ENCODE measurements at regions not wholly inside any gene's neighbourhood (a gene's known extent, or its start where the extent isn't known, plus 50 kb on each side); places are given as distances from the start of the nearest gene placed in this dataset.
"Not testable (repeated sequence)": the region's sequence is repeated elsewhere in the genome, so short reads cannot be mapped to it uniquely, and the experiment has no call there.

DNA sequence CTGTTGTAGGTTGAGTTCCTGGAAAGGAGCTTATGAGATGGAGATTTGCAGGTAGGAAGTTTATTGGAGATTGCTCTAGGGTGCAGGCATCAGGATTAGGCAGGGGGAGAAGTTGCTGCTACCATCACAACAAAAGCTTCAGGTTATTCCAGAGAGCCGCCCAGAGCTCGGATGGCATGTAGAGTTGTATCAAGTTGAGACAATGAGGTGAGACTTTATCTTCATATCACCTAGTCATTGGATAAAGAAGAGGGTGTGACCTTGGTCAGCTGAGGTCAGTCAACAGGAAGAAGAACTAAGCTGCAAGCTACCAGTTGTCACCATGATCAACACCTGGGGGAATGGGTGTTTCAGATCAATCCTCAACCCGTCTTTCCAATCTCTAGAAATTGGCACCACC lies 342.0 kb downstream of the RFC3 start:
- no peak for DNase-seq (ENCODE audit: low read depth in 1 of 2, low spot score in 1 of 2)

DNA sequence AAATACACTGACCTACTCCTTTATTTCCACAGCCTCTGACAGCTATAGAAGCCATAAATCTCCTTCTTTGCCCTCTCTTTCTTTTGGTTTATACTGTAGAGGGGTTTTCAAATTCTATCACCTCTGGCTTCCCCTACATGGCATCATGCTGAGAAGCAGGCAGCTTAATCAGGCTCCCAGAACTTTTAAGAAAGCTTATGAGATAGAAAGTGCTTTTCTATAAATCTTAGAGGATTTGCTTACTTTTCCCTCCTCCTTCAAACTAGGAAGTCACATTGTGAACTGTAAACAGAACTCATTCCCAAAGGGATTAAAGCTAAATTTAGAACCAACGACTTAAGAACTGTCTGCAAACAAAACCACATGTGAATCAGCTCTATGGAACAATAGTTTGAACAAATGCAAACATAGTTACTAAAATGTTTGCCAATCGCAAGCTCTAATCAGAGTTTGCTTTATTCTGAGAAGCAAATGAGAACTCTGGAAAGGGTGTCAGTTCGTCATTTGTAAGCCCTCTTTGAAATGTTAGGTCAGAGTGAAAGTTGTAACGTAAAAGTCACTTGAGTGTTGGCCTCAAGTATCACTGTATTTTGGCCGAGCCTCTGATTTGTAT lies 344.1 kb downstream of the RFC3 start:
- DNase-seq (ENCODE audit: low read depth in 1 of 2, low spot score in 1 of 2): no peak

DNA sequence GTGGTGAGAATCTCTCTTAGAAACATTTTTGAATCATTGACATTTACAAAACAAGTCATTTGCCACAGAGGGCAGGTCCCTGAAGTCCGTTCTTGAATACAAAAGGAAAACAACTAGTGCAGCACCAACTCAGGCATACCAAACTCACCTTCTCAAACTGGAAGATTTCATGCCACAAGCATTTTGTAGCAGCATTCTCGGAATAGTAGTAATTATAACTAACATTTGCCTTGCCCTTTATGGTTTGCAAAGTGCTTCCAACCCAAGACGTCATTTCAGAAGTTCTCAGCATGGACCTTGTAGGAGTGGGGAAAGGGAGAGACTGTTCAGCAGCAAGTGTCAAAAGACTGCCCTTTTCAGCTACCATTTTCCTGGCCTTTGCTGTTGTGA lies 344.6 kb downstream of the RFC3 start:
- no peak for DNase-seq (ENCODE audit: low read depth in 1 of 2, low spot score in 1 of 2)

DNA sequence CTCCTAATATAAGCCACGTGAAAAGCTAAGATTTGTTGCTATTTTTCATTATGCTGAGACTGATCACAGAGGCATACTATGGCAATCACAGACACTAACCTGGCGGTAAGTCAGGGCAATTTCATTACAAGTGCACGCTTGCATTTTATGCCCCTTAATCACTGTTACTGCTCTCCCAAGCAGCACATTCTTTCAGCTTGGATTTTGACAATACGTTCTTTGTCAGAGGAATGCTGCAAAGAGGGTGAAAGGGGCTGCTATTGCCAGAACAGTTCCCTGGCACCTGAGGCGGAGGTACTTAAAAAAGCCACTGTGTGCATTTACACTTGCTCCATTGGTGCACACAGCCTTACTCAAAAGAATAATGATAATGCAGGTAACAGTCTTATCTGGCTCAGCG lies 346.6 kb downstream of the RFC3 start:
- no peak for DNase-seq (ENCODE audit: low read depth in 1 of 2, low spot score in 1 of 2)

DNA sequence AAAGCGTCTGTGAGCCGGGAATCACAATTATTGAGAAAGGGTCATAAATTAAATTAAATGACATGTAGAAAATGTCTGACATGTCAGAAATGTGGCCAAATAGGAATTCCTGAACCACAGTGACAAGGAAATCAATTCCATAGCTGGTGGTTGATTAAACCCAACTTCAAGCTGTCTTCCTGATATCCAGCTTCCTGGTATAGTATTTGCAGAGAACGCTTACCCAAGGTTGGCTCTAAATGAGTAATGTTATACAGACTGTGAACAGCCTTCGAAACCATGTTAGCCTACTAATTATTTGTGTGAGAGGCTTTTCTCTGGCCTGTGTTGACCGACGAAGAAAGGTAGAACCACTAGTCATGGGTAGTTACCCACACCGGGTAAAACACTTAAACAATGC lies 347.2 kb downstream of the RFC3 start:
- DNase-seq (ENCODE audit: low read depth in 1 of 2, low spot score in 1 of 2): no peak

DNA sequence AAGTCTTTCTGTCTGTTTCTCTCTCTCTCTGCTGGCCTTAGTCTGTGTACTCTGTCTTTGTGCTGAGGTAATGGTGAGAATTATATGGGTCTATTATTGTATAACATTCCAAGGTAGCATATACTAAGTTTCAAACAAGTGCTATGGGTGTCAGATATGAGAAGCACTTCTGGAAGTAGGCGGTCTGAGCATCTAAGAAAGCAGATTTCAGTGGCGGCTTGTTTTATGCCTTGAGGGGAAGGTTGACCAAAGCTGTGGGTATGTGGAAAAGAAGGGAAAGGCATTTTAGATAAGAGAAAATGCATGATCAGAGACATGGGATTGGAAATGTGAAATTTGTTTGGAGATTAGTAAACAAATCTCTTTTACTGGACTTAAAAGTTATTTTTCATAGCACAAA lies 348.5 kb downstream of the RFC3 start:
- DNase-seq (ENCODE audit: low read depth in 1 of 2, low spot score in 1 of 2): no peak

DNA sequence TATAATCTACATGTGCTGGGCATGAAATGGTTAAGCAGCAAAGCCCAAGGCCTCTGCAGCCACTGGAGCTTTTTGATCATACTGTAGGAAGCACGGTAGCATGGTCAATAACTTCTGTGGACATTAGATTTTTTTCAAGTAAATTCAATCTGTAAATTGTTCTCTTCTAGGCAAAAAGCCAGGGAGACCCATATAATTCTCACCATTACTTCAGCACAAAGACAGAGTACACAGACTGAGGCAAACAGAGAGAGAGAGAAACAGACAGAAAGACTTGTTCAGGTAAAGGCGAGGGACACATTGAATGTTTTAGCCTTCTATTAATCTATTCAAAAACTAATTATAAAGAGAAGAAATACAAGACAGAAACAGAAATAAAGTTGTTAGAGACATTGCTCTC lies 349.4 kb downstream of the RFC3 start:
- DNase-seq (ENCODE audit: low read depth in 1 of 2, low spot score in 1 of 2): no peak

DNA sequence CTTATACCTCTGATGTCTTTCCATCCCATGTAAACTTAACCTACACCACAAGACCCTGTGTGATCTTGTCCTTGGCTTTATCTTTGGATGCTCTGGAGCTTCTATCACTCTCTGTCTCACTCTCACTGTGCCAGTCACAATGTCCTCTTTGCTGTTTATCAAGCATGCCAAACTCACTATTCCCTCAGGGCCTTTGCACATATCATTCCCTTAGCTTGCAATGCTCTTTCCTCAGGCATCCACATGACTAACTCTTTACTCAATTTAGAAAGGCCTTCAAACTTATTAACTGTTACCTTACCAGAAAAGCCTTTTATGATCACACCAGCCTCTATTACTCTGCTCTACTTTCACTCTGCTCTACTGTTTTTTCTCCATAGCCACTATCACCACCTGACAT lies 354.1 kb downstream of the RFC3 start:
- DNase-seq (ENCODE audit: low read depth in 1 of 2, low spot score in 1 of 2): no peak

DNA sequence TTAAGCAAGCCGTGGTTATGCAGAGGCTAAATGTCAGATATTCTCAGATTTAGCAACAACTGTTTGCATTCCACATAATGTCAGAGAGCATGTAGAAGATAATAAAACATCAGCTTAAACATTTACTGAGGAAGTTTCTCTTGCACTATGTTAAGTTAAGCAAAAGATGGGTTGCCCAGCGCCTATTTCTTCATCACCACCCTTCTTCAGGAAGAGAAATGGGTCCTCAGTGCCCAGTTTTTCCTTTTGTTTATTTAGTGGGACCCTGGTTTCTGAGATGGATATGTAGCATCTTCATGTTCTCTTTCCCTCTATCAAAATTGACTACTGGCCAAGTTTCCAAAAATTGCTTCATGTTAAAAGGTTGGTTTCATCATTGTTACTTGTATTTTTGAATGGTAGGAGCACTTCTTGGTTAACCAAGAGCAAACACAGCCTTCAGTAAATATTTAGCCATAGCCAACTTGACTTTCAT lies 356.8 kb downstream of the RFC3 start:
- no peak for DNase-seq (ENCODE audit: low read depth in 1 of 2, low spot score in 1 of 2)

DNA sequence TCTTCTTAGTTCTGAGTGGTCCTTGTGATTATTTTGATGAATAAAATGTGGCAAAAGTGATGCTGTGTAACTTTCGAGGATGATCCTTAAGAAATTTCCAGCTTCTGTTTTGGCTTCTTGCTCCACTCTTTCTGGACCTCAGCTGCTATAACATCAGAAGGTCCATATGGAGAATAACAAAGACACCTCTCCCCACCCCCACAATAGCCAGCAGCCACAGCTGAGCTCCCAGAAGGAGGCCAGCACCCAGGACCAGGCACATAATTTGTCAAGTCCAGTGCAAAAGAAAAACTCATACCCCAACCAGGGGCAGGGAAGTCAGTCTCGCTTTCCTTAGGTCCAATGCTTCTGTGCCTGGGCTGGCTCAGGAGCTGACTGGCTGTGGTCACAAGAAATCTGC lies 357.6 kb downstream of the RFC3 start:
- no peak for DNase-seq (ENCODE audit: low read depth in 1 of 2, low spot score in 1 of 2)

DNA sequence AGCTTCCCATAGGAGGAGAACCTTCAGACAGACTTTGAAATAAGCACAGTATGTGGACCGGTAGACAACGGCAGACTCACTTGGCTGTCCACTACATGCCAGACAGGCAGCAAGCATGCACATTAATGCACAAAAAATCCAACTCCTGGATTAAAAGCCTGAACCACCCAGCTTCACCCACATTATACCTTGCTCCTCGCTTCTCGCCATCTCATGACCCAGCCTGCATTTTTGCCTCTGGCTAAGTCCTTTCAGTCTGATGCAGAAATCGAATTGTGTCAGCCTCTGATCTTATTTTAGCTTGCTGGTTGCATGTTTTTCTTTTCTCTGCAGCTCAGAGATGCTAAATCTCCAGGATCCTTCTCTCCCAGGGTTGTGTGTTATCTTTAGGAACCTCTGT lies 358.7 kb downstream of the RFC3 start:
- no peak for DNase-seq (ENCODE audit: low read depth in 1 of 2, low spot score in 1 of 2)

DNA sequence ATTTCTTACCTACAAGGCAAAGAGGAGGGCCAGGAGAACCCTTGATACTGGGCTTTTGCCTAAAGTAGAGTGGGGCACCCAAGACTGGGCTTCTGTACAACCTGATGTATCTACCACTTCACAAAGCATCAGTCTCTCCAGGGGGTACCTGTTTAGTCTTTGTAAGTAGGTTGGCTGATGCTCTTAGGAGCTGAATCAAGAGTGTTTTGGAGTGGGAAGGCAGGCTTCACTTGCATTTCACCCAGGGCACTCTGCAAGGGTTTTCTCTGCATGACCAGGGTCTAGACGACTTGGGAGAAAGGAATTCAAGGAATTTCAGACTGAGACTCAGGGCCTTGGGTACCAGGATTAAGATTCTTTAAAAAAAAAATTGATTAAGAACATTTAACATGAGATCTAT lies 361.5 kb downstream of the RFC3 start:
- no peak for DNase-seq (ENCODE audit: low read depth in 1 of 2, low spot score in 1 of 2)

DNA sequence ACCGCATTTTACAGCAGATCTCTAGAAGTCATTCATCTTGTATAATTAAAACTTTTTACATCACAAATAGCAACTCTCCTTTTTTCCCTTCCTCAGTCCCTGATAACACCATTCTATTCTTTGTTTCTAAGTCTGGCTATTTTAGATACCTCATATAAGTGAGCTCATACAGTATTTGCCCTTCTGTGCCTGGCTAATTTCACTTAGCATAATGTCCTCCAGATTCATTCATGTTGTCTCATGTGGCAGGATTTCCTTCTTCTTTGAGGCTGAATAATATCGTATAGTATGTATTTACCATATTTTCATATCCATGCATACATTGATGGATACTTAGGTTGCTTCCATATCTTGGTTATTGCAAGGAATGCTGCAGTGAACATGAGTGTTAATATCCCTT lies 362.0 kb downstream of the RFC3 start:
- DNase-seq (ENCODE audit: low read depth in 1 of 2, low spot score in 1 of 2): no peak

DNA sequence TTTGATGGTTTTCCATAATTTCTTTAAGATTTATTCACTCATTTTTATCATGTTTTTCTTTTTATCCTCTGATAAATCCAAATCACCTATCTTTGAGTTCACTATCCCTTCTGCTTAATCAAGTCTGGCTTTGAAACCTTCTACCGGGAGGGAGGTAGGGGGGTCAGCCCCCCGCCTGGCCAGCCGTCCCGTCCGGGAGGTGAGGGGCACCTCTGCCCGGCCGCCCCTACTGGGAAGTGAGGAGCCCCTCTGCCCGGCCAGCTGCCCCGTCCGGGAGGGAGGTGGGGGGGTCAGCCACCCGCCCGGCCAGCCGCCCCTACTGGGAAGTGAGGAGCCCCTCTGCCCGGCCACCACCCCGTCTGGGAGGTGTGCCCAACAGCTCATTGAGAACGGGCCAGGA lies 363.3 kb downstream of the RFC3 start:
- DNase-seq (ENCODE audit: low read depth in 1 of 2, low spot score in 1 of 2): not testable (repeated sequence)

DNA sequence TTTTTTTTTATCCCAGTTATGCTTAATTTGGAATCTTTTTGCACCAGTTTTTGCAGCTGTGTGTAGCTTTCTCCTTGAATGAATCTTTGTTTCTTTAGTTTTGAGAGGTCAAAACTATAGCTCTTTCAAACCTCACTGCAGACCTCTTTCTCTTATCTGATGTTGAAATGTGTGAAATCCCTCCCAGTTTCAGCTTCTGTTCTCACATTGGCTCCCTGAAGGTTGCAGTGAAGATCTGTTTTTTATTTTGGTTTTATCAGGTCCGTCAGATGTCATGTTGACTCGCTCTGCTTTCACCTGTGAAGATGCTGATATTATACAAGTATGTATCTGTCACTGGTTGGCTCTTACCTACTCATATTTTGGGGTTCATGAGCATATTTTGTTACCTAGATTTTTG lies 372.0 kb downstream of the RFC3 start:
- no peak for DNase-seq (ENCODE audit: low read depth in 1 of 2, low spot score in 1 of 2)

DNA sequence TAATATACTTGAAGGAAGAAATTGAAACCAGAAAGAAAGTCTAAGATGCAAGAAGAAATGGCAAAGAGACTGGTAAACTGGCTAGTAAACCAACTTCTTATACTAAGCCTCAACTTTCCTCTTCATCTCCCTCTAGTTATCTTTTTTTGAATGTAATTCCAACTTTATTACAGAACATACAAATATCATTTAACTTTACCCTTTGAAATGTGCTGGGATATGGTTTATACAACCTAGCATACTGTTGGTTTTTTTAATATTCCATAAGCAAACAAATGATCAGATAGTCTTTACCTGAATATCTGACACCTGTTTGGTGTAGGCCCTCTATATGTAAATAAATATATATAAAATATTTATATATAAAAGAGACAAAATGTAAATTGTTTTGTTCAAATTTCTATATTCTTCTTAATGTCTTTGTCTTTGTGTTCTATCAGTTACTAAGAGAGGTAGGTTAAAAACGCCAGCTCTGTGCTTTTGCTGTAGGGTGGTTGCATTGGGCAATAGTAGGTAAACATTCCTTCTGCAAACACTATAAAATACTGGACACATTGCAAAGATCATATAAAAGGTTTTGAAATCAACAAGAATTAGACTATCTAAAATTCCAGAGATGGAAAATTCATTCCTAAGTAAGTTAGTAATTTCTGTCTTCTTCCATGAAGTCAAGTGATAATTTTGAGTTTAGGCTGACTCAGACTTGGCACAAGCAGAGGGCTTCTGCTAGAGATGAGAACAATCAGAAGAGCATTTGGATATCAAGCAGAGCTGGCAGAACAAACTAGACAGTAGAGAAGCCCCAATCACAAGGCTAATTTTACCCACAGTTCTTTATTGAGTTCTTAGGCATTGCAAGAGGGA lies 383.3 kb downstream of the RFC3 start:
- DNase-seq (ENCODE audit: low read depth in 1 of 2, low spot score in 1 of 2): no peak

DNA sequence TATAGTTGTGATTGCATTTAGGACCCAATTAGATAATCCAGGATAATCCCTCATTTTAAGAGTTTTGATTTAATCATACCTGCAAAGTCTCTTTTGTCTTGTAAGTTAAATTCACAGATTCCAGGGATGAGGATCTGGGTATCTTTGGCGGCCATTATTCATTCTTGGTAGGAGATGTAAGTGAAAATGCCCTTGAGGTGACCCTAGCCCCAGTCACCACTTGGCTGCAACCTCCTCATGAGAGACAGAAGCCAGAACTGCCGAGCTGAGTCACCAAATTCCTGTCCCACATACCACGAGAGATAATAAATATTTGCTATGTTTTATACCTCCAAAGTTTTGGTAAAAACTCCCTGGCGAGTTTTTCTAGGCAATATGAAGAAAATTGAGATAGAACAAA lies 389.4 kb downstream of the RFC3 start:
- no peak for DNase-seq (ENCODE audit: low read depth in 1 of 2, low spot score in 1 of 2)

DNA sequence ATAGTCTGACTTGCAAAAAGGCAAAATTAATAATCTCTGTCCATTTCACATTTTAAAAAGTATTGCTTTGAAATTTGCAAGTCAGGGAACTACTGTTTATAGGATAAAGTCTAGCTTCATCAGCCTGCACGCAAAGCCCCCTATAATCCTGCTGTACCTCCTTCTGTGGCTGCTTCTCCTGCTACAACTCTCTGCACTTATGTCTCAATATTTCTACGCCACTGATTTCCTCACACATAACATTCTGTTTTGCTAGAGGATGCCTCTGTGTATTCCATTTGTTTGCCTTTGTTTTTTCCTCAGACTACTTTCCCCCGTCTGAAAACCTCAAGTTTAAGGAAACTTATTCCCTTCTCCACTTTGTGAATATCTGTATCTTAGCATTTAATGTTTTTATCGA lies 389.9 kb downstream of the RFC3 start:
- DNase-seq (ENCODE audit: low read depth in 1 of 2, low spot score in 1 of 2): no peak

DNA sequence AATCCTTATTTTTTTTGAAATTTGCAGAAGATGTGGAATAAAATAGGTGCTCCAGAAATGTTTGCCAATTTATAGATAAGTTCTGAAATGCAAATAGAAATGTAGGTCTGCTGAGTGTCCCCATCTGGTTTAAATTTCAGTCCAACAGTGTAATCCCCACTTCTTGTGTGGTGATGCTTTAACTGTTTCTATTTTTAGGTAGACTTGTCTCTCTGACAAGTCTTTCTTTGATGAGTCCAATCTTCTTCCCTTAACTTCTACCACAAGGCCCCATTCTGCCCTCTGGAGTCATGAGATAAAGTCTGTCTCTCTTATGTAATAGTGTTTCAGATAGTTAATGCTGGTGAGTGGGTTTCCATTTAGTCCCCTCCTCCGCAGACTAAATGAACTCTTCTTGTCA lies 390.4 kb downstream of the RFC3 start:
- no peak for DNase-seq (ENCODE audit: low read depth in 1 of 2, low spot score in 1 of 2)

DNA sequence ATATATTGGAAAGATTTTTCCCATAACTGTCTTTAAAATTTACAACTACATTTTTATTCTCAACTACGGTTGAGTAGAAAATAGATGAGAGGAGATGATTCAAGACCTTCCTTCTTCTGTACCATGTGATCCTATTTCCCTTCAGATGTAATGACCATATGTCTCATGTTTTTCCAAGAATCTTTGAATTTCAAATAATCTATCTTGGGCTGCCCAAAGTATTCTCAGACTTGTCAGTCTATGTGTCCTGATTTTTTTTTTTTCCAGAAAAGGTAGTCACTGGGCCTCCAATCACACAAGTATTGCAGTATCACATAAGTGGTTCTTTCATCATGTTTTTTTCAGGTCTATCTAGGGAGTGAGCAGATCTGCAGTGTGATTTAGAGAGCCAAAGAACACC lies 392.4 kb downstream of the RFC3 start:
- DNase-seq (ENCODE audit: low read depth in 1 of 2, low spot score in 1 of 2): no peak

DNA sequence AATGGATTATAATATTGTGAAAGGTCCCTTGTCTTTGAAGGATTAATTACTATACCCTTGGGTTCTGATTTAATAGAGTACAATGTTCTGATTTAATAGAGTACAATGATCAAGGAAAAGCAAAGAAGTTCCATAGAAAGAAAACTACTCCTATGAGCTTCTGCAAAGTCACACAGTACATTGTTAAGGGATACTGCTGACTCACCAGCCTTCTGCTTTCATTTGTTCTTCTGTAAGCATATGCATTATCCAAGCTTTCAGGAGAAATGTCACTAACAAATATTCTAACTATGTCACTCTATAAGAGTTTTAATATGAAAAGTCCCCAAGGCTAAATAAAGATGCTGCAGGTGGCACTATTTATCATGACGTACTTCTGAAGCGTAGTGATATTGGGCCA lies 396.7 kb downstream of the RFC3 start:
- no peak for DNase-seq (ENCODE audit: low read depth in 1 of 2, low spot score in 1 of 2)

DNA sequence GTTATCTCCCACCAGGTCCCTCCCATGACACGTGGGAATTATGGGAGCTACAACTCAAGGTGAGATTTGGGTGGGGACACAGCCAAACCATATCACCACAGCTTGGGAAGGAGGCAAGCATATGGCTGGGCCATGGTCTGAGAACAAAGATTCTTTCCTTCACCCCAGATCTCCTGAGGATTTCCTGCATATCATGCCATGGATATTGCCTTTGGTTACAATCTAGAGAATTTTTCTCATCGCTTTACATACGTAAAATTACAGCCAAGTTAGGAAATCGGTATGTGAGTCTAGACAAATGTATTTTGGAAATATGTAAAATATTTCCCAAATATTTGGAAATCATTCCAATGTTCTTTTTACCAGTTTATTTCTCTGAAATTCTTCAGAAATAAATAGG lies 398.3 kb downstream of the RFC3 start:
- no peak for DNase-seq (ENCODE audit: low read depth in 1 of 2, low spot score in 1 of 2)

Data from stimulated activated CD4-positive, alpha-beta T cell treated with anti-CD3 and anti-CD28 coated beads, Interleukin-15, amount 100 ng/mL, for 1 hour (primary cell).